MM.1S (cell line): ENCODE measurements at regions not wholly inside any gene's neighbourhood (a gene's known extent, or its start where the extent isn't known, plus 50 kb on each side); places are given as distances from the start of the nearest gene placed in this dataset.

Experiments
- CTCF ChIP-seq: fragments of 300-600 bp; sonication (generic); IDR thresholded peaks from 2 replicates; pipeline ENCODE4 v1.5.1; 2016; ENCODE audit warnings: antibody characterized with exemption, low read length, mixed read lengths
- EZH2 ChIP-seq: fragments of 300-600 bp; sonication (generic); optimal IDR thresholded peaks from 2 replicates; pipeline ENCODE3; 2017; ENCODE audit warnings: low read depth, mild to moderate bottlenecking, antibody characterized with exemption, low read length, mixed read lengths
- EZH2phosphoT487 ChIP-seq: fragments of 300-600 bp; sonication (generic); IDR thresholded peaks from 2 replicates; pipeline ENCODE4 v1.6.1; 2018; ENCODE audit warnings: antibody characterized with exemption, low read length

GRCh38 chr19:27674701-27675100, 1538.2 kb downstream of the UQCRFS1 start:
- TF ChIP-seq CTCF (no peak), EZH2 (no peak), EZH2phosphoT487 (no peak)
